Activated CD4-positive, alpha-beta T cell treated with anti-CD3 and anti-CD28 coated beads, Interleukin-2, amount 50 U/mL, for 48 hours (primary cell): ENCODE measurements at regions not wholly inside any gene's neighbourhood (a gene's known extent, or its start where the extent isn't known, plus 50 kb on each side); places are given as distances from the start of the nearest gene placed in this dataset.

Experiments
- DNase-seq, 2 experiments: peaks; one replicate each; pipeline ENCODE4 v3.0.0-alpha.2; 2020

GRCh38 chr2:220134756-220135534 is 507.5 kb downstream of the SLC4A3 start:
- DNase-seq, result no peak

DNA sequence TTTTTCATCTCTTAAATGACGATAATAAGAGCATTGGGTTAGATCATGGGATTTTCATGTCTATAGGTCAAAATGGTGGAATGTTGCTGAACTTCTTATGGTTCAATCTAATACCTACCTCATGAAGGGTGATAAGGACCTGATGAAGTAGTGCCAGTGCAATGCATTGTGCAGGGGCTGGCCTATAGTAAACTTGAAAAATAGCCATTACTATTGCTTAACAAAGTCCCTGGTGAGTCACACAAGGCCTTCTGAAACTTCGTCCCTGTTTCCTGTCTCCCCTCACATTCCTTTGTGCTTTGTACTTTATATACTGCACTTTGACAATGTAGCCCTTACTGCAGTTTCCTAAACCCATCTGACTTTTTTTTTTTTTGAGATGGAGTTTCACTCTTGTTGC is 515.9 kb downstream of the SLC4A3 start:
- DNase-seq, result no peak

- DNase-seq, result no peak
Observed at GRCh38 chr2:220144411-220144810, 517.0 kb downstream of the SLC4A3 start.

DNA sequence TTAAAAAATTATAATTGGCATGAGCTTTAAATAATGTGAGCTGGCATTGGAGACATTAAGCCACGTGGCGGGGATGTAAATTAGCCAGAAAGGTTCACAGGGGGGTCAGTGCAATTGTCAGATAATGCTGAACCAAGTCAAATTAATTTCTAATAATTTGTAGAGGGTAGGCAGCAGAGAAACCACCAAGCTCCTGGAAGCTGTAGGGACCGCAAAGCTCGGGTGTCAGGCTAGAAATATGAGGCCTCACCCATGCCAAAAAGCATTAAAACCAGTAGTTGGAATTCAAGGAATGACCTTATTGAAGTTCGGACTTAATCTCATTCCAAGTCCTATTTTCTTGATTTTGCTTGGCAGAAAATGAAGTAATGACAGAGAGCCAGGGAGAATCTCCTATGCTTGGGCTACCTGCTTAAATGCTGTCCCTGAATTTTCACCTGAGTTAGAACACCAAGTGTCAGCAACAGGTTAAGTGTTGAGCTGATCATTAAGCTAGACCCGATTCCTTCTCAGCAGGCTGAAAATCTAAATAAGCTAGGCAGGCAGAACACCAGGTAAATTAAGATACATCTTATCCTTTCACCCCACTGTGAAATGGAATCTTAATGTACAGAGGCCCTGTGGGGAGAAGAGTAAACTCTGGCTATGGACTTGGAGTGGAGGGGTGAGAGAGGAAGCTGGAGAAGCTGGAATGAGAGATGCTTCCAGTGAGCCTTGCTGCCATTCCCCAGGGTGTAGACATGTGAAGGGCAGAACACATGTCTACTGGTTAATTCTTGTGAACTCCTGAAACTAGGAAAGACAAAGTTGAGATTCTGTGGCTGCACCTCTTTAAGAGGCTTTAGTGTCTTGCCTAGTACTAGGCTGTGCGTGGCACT is 520.0 kb downstream of the SLC4A3 start:
- DNase-seq, result no peak

GRCh38 chr2:220148471-220149248 is 521.2 kb downstream of the SLC4A3 start:
- DNase-seq, result no peak

DNA sequence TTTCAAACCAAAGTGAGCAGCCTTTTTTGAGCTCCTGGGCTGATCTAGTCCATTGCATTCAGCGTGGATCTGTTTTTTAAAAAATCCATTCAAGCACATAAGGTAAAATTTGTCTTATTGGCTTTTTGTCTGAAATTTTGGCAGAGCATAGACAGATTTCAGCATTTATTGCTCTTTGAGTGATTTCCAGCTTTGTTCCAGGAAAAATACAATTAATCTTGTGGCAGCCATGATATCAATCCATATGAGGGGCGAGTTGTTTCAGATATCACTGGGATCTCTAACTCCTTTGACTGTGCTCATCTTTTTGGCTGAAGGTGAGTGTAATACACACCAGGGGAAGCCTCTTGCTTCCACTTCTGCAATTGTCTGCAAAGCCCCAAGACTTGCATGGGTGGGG is 523.9 kb downstream of the SLC4A3 start:
- no peak for DNase-seq

GRCh38 chr2:220152281-220152935 is 525.0 kb downstream of the SLC4A3 start:
- no peak for DNase-seq

DNA sequence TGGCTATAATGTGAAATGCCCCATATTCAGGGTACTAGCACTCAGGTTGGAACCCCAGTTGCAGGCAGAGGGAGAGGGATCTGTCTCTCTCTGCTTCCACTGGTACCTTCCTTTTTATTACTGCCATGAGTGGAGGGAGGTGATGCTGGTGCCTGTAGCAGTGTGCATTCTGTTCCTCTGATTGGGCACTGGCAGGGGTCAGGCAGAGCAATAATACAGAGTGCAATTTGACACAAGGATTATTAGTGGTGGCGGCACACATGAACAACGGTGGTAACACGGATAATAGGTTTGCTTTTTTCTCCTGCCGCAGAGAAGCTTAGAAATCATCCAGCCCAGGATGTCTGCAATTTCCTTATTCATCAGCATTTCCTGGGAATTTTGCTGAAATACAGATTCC is 525.7 kb downstream of the SLC4A3 start:
- DNase-seq, result no peak

DNA sequence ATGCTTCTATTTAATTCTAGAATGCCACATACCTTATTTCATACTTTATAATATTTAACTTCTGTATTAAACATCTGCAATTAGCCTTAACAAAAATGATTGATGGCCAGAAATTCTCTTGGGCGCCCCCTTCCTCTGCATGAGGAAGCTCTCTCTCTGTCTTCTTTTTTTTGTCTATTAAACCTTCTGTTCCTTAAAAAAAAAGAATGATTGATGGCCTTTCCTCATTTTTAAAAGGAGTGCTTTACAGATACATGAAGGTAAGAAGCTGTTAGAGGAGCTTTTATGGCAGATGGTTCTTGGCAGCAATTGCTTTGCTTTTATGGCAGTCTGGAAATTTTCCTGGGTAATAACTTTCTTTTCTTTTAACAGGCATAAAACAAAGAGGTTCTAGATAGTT is 526.9 kb downstream of the SLC4A3 start:
- DNase-seq, result no peak

- no peak for DNase-seq
Observed at GRCh38 chr2:220157312-220157711, 529.9 kb downstream of the SLC4A3 start.

- no peak for DNase-seq
Observed at GRCh38 chr2:220159738-220160137, 532.3 kb downstream of the SLC4A3 start.

GRCh38 chr2:220162320-220162719 is 534.9 kb downstream of the SLC4A3 start:
- DNase-seq, result no peak

DNA sequence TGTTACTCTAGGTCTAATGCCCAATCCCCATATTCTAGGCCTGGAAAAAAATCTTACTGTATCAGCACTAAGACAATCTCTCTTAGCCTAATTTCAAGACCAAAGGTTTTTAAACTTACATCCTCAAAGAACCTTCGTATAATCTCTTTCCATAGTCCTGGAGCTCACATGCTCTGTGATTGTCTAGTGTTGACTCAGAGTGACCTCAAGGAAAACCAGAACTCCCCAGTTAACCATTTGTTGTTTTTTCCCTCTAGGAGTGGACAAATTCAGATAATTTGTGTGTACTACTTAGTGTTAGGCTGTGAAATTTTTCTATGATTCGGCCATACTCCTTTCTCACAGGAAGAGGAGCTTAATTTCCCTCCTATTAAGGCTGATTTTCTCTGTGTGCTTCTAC is 536.1 kb downstream of the SLC4A3 start:
- no peak for DNase-seq

DNA sequence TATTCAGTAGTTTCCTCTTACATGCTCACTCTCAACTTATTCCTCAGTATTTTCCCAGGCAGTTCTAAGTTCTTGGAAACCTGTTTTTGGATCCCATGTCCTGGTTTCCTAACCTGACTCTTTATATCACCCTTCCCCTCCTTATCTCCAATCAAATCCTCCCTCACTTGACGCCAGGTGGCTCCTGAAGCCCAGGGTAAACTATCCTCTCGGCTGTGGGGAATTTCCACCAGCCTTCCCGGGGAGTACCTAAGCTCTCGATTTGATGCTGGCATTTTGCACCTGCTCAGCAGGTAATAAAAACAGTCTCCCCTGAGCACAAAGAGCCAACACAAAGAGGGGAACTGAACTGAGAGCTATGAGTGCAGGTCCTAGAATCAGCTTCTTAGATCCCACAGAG is 538.0 kb downstream of the SLC4A3 start:
- no peak for DNase-seq

- DNase-seq, result no peak
Observed at GRCh38 chr2:220166616-220167015, 539.2 kb downstream of the SLC4A3 start.

GRCh38 chr2:220167956-220168355 is 540.5 kb downstream of the SLC4A3 start:
- DNase-seq, result no peak

DNA sequence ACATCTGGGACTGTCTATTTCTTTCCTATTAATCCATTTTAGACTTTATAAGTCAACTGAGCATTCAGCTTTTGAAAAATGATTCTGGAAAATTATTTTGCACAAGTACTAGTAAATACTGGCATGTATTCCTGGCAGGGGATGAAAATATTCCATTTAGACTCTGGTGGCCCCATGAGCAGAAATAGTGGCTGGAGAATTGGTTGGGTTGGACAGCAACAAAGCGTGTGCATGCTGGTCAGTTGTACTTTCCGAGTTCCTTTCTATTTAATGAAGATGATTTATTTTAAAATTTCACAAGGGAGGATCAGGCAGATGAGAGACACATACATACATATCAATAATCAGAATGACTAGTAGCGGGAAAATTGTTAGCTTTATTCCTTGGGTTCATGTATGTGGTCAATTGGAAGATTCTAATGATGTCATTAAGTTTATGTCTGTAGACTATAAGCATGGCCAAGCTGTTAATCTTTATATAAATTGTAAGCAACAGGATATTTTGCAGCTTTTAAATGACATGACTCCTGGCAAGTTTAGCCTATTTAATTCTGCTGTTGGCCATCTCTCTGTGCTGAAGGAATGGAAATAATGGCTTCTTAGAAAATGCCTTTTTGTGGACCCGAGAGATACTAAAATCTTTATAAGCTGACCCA is 541.6 kb downstream of the SLC4A3 start:
- no peak for DNase-seq

DNA sequence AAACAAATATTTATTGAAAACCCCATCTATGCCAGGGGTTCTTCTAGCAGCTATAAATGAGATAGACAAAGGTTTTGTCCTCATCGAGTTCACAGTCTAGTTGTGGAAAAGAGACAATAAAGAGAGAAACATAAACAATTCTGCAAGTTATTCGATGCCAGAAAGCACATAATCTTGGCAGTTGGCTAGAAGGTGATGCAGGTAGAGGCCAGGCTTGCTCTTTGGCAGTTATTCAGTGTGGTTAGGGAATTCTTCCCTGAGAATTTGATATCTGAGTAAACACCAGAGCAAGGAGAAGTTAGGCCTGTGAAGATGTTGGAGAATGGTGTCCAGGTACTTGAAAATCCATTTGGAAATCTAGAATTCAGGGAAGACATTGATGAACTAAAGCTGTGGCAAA is 547.4 kb downstream of the SLC4A3 start:
- no peak for DNase-seq

DNA sequence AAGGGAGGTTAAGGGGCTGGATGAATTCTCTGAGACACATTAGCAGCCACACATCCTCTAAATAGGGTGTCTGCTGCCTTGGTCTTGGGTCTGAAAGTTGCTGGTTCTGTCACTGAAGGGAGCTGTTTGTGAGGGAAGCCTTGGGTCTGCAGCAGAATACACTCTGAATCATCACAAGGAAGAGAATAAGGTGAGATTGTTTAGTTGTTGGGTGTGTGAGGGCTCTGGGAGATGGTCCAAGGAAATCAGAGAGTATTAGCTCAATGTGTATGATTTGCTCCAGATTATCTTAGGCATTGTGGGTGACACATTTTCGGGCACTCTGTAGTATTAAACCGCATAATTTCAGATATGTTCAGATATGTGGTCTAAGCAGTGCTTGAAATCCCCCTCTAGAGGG is 548.5 kb downstream of the SLC4A3 start:
- no peak for DNase-seq

- DNase-seq, result no peak
Observed at GRCh38 chr2:220178991-220179695, 551.7 kb downstream of the SLC4A3 start.

DNA sequence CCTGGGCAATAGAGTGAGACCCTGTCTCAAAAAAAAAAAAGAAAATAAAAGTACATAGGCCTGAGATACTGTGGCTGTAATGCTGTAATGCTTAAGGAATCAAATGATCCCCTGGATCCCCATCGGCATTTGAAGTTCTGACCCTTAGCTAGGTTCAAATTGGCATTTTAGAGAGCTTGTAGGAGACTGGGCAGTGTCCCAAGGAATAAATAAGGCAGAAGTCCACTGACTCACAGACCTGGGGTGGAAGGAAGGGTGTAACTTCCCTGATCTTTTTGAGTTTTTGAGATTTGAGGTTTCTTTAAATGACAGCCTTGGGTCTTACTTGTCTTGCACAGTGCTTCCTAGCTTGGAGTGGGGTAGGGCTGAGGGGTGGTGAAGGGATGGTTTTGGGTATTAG is 553.7 kb downstream of the SLC4A3 start:
- DNase-seq, result no peak

GRCh38 chr2:220182790-220183189 is 555.4 kb downstream of the SLC4A3 start:
- no peak for DNase-seq
